CD14-positive monocyte (primary cell): ENCODE measurements at regions not wholly inside any gene's neighbourhood (a gene's known extent, or its start where the extent isn't known, plus 50 kb on each side); places are given as distances from the start of the nearest gene placed in this dataset.

Experiments
- DNase-seq, 3 donors: peaks; one replicate each; pipeline ENCODE4 v3.0.0-alpha.2; 2011 to 2022
- H2AFZ ChIP-seq: 2 replicates; pipeline ENCODE4 v1.6.0; 2012; ENCODE audit warnings: mild to moderate bottlenecking, low read depth, low read length, inconsistent platforms; ENCODE audit not compliant: insufficient read depth, poor library complexity, severe bottlenecking
- H3K27ac ChIP-seq, 2 donors: 1 replicate in 1 of 2; 2 replicates in 1 of 2; pipeline ENCODE4 v1.5.1; 2012 to 2013; ENCODE audit warnings: low read length in 2 of 2, control low read depth in 1 of 2, inconsistent platforms in 1 of 2, low read depth in 1 of 2, mild to moderate bottlenecking in 1 of 2
- H3K27me3 ChIP-seq, 2 donors: one replicate each; pipeline versions ENCODE4 v1.6.0 to v1.6.1; 2011 to 2013; ENCODE audit warnings: low read length in 2 of 2; ENCODE audit not compliant: control insufficient read depth in 2 of 2, insufficient read depth in 2 of 2
- H3K36me3 ChIP-seq, 2 donors: replicated peaks in 1 of 2; 1 replicate in 1 of 2; 2 replicates in 1 of 2; pipeline versions ENCODE4 v1.5.1 to v1.6.1; 2012 to 2013; ENCODE audit warnings: low read length in 2 of 2, control low read depth in 1 of 2, inconsistent platforms in 1 of 2, mild to moderate bottlenecking in 1 of 2; ENCODE audit not compliant: insufficient read depth in 2 of 2, control insufficient read depth in 1 of 2
- H3K4me1 ChIP-seq, 2 donors: 1 replicate in 1 of 2; 2 replicates in 1 of 2; pipeline versions ENCODE4 v1.5.1 to v1.6.1; 2012 to 2013; ENCODE audit warnings: low read length in 2 of 2, control low read depth in 1 of 2, inconsistent platforms in 1 of 2, mild to moderate bottlenecking in 1 of 2, moderate library complexity in 1 of 2; ENCODE audit not compliant: insufficient read depth in 2 of 2, control insufficient read depth in 1 of 2
- H3K4me2 ChIP-seq: replicated peaks from 2 replicates; pipeline ENCODE3; 2012; ENCODE audit warnings: low read length, moderate library complexity, mild to moderate bottlenecking; ENCODE audit not compliant: poor library complexity, severe bottlenecking; ENCODE audit errors: extremely low read depth
- H3K4me3 ChIP-seq, 3 experiments: fragments of 200-600 bp in 1 of 3; sonication (generic) in 1 of 3; replicated peaks in 1 of 3; 1 replicate in 2 of 3; 2 replicates in 1 of 3; pipeline ENCODE4 v1.5.1; 2011 to 2013; ENCODE audit warnings: low read length in 3 of 3, mild to moderate bottlenecking in 3 of 3, control low read depth in 2 of 3, low read depth in 2 of 3, inconsistent platforms in 1 of 3, moderate library complexity in 1 of 3
- H3K79me2 ChIP-seq: 2 replicates; pipeline ENCODE4 v1.6.0; 2012; ENCODE audit warnings: mild to moderate bottlenecking, control low read depth, inconsistent platforms, low read length, moderate library complexity; ENCODE audit not compliant: insufficient read depth
- H3K9ac ChIP-seq: 2 replicates; pipeline ENCODE4 v1.6.0; 2017; ENCODE audit warnings: low read length, mild to moderate bottlenecking; ENCODE audit not compliant: insufficient read depth, poor library complexity, severe bottlenecking
- H3K9me3 ChIP-seq, 2 donors: replicated peaks in 1 of 2; 1 replicate in 1 of 2; 2 replicates in 1 of 2; pipeline versions ENCODE4 v1.5.1 to v1.6.1; 2012 to 2013; ENCODE audit warnings: low read length in 2 of 2, control low read depth in 1 of 2; ENCODE audit not compliant: control insufficient read depth in 1 of 2, insufficient read depth in 1 of 2
- H4K20me1 ChIP-seq: 2 replicates; pipeline ENCODE4 v1.6.0; 2012; ENCODE audit warnings: mild to moderate bottlenecking, low read length, control low read depth, moderate library complexity; ENCODE audit not compliant: insufficient read depth
- H3K27ac Mint-ChIP-seq, 7 donors: one replicate each; pipeline ENCODE4 v1.8.0; 2020; ENCODE audit warnings: mild to moderate bottlenecking in 7 of 7, mixed read lengths in 7 of 7, moderate library complexity in 6 of 7, inconsistent platforms in 2 of 7
- H3K27me3 Mint-ChIP-seq, 3 donors: one replicate each; pipeline ENCODE4 v1.8.0; 2021 to 2022; ENCODE audit warnings: low read depth in 3 of 3, mild to moderate bottlenecking in 3 of 3, mixed read lengths in 3 of 3, moderate library complexity in 3 of 3, inconsistent platforms in 1 of 3
- H3K36me3 Mint-ChIP-seq, 2 donors: one replicate each; pipeline ENCODE4 v1.8.0; 2020; ENCODE audit warnings: mixed read lengths in 2 of 2, inconsistent platforms in 1 of 2, mild to moderate bottlenecking in 1 of 2
- H3K4me1 Mint-ChIP-seq: one replicate; pipeline ENCODE4 v1.8.0; 2020; ENCODE audit warnings: mild to moderate bottlenecking, mixed read lengths
- H3K4me3 Mint-ChIP-seq, 2 donors: one replicate each; pipeline ENCODE4 v1.8.0; 2020; ENCODE audit warnings: mild to moderate bottlenecking in 2 of 2, mixed read lengths in 2 of 2, moderate library complexity in 1 of 2
- H3K9me3 Mint-ChIP-seq, 7 donors: one replicate each; pipeline ENCODE4 v1.8.0; 2020 to 2022; ENCODE audit warnings: mixed read lengths in 7 of 7, mild to moderate bottlenecking in 6 of 7, moderate library complexity in 6 of 7, inconsistent platforms in 2 of 7
- CTCF ChIP-seq: fragments of 200-600 bp; IDR thresholded peaks from one replicate; pipeline ENCODE4 v1.8.0; 2022; ENCODE audit warnings: antibody characterized with exemption, mild to moderate bottlenecking
- WGBS: methylation state at CpG from one replicate; pipeline ENCODE4 v1.1.5; 2013; ENCODE audit warnings: missing lambda C conversion rate; ENCODE audit not compliant: insufficient coverage; 5-methylcytosine and 5-hydroxymethylcytosine counted together
- intact Hi-C, 2 donors: fragments of 100-400 bp; cut with micrococcal nuclease; formaldehyde crosslinking; loops; one replicate each; pipeline versions ENCODE4 v1.15.0 to v1.15.1; 2023

- no peak overlapping the region for H3K27ac ChIP-seq
- H3K9me3 Mint-ChIP-seq: peaks cover 0 to 10% (median 7%) of the 10 kb centered on the region in 7 donors
- H3K27me3 ChIP-seq: no peaks in the 10 kb centered on the region
- TF ChIP-seq CTCF: no peak
- no peaks in the 10 kb centered on the region for H3K79me2 ChIP-seq
- no peaks in the 10 kb centered on the region for H3K4me1 ChIP-seq
- no peak overlapping the region for H3K27ac Mint-ChIP-seq
- no peak overlapping the region for H3K9ac ChIP-seq
- H3K36me3 ChIP-seq: no peaks in the 10 kb centered on the region
- no peak overlapping the region for H3K4me3 Mint-ChIP-seq
- H3K36me3 Mint-ChIP-seq: no peaks in the 10 kb centered on the region
- no peak overlapping the region for H2AFZ ChIP-seq
- H3K4me2 ChIP-seq: no peak overlapping the region
- peaks cover 8 to 11% (median 9%) of the 10 kb centered on the region in 3 donors for H3K27me3 Mint-ChIP-seq
- H3K9me3 ChIP-seq: peaks cover 7 to 10% of the 10 kb centered on the region in 2 donors
- intact Hi-C loops: no loop called here
- no peak for DNase-seq
- H3K4me3 ChIP-seq: no peak overlapping the region
- WGBS: 83% methylated on average over 3 of the region's 5 CpGs
- H4K20me1 ChIP-seq: no peaks in the 10 kb centered on the region
- H3K4me1 Mint-ChIP-seq: peaks cover 2% of the 10 kb centered on the region
These were observed 62.5 kb upstream of the RMDN2 start for GRCh38 chr2:37862620-37863019.

GRCh38 chr2:37864217-37864616 lies 60.9 kb upstream of the RMDN2 start:
- Mint-ChIP-seq H3K27ac (no peak overlapping the region), H3K36me3 (no peaks in the 10 kb centered on the region), H3K4me3 (no peak overlapping the region), H3K4me1 (peaks cover 13% of the 10 kb centered on the region), H3K27me3 (peaks cover 8 to 11% (median 9%) of the 10 kb centered on the region in 3 donors), H3K9me3 (peaks cover 0 to 5% (median 4%) of the 10 kb centered on the region in 7 donors)
- Histone ChIP-seq H3K4me2 (no peak overlapping the region), H3K27ac (no peak overlapping the region), H2AFZ (no peak overlapping the region), H3K4me3 (no peak overlapping the region), H3K9ac (no peak overlapping the region), H3K27me3 (no peaks in the 10 kb centered on the region), H3K79me2 (no peaks in the 10 kb centered on the region), H4K20me1 (no peaks in the 10 kb centered on the region), H3K4me1 (peaks cover 0 to 5% of the 10 kb centered on the region in 2 donors), H3K36me3 (no peaks in the 10 kb centered on the region), H3K9me3 (peaks cover 4 to 5% of the 10 kb centered on the region in 2 donors)
- no CpG with 5 or more reads among the region's 2 CpGs for WGBS
- DNase-seq: no peak
- TF ChIP-seq CTCF: no peak
- intact Hi-C loops: no loop called here
